GM06990 (cell line): ENCODE measurements at regions not wholly inside any gene's neighbourhood (a gene's known extent, or its start where the extent isn't known, plus 50 kb on each side); places are given as distances from the start of the nearest gene placed in this dataset.

Source experiments
- DNase-seq: peaks from one replicate; pipeline ENCODE4 v3.0.0-alpha.2; 2011; ENCODE audit not compliant: insufficient read length; ENCODE audit errors: extremely low read depth
- H3K27me3 ChIP-seq: replicated peaks from 2 replicates; pipeline ENCODE4 v1.6.0; 2011; ENCODE audit warnings: low read length; ENCODE audit not compliant: control insufficient read depth, insufficient read depth
- H3K36me3 ChIP-seq: 2 replicates; pipeline ENCODE4 v1.5.1; 2011; ENCODE audit warnings: low read length; ENCODE audit not compliant: control insufficient read depth, insufficient read depth
- H3K4me3 ChIP-seq: replicated peaks from 2 replicates; pipeline ENCODE4 v1.5.1; 2011; ENCODE audit warnings: low read depth, mild to moderate bottlenecking, control low read depth, low read length
- TF ChIP-seq, protein P1 (sequence below): IDR thresholded peaks from 2 replicates; pipeline ENCODE4 v1.5.1; 2011; ENCODE audit warnings: low read length, control low read depth, mild to moderate bottlenecking, inconsistent platforms; ENCODE audit not compliant: insufficient read depth, poor library complexity, severe bottlenecking

DNA sequence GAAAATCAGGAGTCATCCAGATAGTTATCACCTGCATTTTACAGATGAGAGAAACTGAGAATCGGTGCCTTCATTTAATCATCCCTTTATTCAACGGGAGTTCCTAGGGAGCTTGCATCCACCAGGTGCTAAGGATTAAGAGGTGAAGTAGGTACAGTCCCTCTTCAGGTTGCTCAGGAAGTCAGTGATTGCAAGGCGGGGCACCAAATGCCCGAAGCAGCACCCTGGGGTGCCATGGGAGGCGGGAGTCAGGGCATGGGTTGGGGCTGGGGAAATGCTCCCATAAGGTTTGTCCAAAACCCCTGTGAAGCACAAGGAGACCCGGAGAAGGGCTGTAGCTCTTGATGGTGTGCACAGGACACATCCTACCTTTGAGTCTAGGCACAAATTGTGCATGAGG, 98.8 kb upstream of the KLF4 start:
- Histone ChIP-seq H3K27me3 (no peaks in the 10 kb centered on the region; the same call in none of the 2 replicates), H3K36me3 (no peaks in the 10 kb centered on the region), H3K4me3 (no peak overlapping the region)
- no peak for DNase-seq
- TF ChIP-seq, protein P1, sequence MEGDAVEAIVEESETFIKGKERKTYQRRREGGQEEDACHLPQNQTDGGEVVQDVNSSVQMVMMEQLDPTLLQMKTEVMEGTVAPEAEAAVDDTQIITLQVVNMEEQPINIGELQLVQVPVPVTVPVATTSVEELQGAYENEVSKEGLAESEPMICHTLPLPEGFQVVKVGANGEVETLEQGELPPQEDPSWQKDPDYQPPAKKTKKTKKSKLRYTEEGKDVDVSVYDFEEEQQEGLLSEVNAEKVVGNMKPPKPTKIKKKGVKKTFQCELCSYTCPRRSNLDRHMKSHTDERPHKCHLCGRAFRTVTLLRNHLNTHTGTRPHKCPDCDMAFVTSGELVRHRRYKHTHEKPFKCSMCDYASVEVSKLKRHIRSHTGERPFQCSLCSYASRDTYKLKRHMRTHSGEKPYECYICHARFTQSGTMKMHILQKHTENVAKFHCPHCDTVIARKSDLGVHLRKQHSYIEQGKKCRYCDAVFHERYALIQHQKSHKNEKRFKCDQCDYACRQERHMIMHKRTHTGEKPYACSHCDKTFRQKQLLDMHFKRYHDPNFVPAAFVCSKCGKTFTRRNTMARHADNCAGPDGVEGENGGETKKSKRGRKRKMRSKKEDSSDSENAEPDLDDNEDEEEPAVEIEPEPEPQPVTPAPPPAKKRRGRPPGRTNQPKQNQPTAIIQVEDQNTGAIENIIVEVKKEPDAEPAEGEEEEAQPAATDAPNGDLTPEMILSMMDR = no peak

DNA sequence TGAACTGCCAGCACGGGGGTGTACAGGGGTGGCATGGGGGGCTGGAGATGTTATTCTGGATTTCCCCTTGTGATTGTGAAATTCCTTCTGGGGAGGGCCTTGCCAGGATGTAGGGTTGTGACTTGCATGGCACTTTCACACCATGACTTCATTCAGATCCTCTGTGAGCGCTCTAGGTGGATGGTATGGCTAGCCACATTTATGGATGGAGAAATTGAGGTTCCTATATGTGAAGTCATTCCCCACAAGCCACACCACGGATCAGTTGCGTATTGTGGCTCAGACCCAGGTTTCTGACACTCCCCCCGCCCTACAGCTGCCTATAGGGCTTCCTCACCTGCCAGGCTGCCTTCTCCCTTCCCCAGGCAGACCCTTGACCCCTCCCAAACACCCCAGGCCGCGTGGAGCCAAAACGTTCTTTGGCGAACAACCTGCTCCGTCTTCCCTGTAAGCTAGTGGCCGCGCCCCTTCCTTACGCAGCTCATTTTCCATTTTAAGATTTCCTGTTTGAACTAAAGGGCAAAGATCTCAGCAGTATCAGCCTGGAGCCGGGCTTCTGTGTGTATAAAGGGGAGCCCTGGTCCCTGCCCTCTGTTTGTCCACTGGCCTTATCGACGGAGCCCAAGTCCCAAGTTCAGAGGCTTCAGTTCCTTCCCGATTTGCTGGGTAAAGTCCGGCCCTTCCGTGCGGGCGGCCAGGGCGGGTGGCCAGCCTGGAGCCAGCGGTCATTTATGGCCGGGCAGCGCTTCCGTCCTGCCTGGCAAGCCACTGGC, 97.8 kb upstream of the KLF4 start:
- TF ChIP-seq, protein P1 = no peak
- H3K27me3 ChIP-seq = no peaks in the 10 kb centered on the region; the same call in none of the 2 replicates
- no peak for DNase-seq
- H3K36me3 ChIP-seq = no peaks in the 10 kb centered on the region
- no peak overlapping the region for H3K4me3 ChIP-seq

DNA sequence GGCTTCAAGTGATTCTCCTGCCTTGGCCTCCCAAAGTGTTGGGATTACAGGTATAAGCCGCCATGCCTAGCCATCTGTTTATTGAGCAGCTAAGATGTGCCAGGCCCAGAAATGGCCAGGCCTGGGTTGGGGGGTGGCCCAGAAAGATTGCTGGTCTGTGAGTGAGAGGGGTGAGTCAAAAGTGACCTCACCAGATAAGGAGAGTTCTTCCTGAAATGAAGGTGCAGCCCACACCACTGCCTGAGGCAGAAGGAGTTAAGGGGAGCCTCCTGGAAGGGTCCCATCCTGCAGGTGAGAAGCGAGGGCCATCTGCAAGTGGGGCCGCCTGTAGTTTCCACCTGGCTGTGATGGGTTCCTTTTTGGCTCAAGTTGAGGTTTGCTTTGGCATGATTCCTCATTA, 96.9 kb upstream of the KLF4 start:
- no peaks in the 10 kb centered on the region for H3K36me3 ChIP-seq
- H3K4me3 ChIP-seq = no peak overlapping the region
- TF ChIP-seq, protein P1 = no peak
- no peak for DNase-seq
- H3K27me3 ChIP-seq = no peaks in the 10 kb centered on the region; the same call in none of the 2 replicates

DNA sequence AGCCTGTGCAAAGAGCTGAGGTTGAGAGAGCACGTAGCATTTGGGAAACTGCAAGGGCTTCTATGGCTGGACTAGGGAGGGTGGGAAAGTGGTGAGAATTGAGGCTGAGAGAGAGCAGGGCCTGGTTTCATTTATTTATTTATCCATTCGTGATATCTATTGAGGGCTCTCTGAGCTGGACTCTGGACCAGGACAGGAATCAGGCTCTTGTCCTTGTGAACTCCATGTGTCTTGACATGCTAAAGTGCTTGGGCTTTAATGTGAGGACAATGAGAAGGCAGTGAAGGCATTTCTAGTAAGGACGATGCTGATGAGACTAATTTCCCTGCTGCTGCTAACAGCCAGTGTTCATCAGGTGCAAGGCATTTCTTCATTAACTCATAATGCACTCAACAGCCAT, 95.9 kb upstream of the KLF4 start:
- Histone ChIP-seq H3K27me3 (no peaks in the 10 kb centered on the region; the same call in none of the 2 replicates), H3K36me3 (no peaks in the 10 kb centered on the region), H3K4me3 (no peak overlapping the region)
- DNase-seq = no peak
- TF ChIP-seq, protein P1 = no peak

DNA sequence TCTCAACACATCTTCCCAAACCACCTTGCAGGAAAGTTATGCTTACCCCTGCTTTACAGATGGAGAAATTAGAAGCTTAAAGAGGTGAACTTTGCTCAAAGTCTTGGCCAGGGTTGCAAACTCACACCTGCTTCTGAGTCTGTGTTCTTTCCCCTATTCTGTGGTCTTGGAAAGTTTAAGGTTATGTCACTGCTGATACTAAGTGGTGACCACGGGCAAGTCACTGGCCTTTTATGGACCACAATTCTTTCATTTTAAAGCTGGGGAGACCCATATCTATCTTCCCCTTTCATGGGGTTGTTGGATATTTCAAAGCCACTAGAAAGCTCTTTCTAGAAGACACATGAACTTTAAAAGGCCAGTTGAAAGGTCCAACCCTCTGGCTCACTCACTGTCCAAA, 95.4 kb upstream of the KLF4 start:
- no peaks in the 10 kb centered on the region for H3K36me3 ChIP-seq
- H3K4me3 ChIP-seq = no peak overlapping the region
- no peaks in the 10 kb centered on the region; the same call in none of the 2 replicates for H3K27me3 ChIP-seq
- DNase-seq = no peak
- TF ChIP-seq, protein P1 = no peak
